PFSK-1 (cell line): ENCODE measurements at regions not wholly inside any gene's neighbourhood (a gene's known extent, or its start where the extent isn't known, plus 50 kb on each side); places are given as distances from the start of the nearest gene placed in this dataset.

Source experiments
- FOXP2 ChIP-seq: optimal IDR thresholded peaks from 2 replicates; pipeline ENCODE3; 2011; ENCODE audit warnings: borderline replicate concordance, control low read depth, inconsistent platforms; ENCODE audit not compliant: insufficient read depth; ENCODE audit errors: extremely low read length, extremely low read depth
- POLR2AphosphoS5 ChIP-seq: IDR thresholded peaks from 2 replicates; pipeline ENCODE4 v1.6.1; 2012; ENCODE audit warnings: low read depth, mild to moderate bottlenecking, control low read depth, low read length, moderate library complexity
- REST ChIP-seq, 2 experiments: IDR thresholded peaks; 2 replicates each; pipeline versions ENCODE4 v1.6.1 to v1.8.0; 2011 to 2012; ENCODE audit warnings: low read depth in 2 of 2, low read length in 2 of 2, control low read depth in 1 of 2, inconsistent platforms in 1 of 2, mild to moderate bottlenecking in 1 of 2, moderate library complexity in 1 of 2; ENCODE audit not compliant: insufficient read depth in 1 of 2
- SIN3A ChIP-seq: IDR thresholded peaks from 2 replicates; pipeline ENCODE4 v1.6.1; 2012; ENCODE audit warnings: mild to moderate bottlenecking, low read length, moderate library complexity, borderline replicate concordance; ENCODE audit not compliant: insufficient read depth
- TAF1 ChIP-seq: IDR thresholded peaks from 2 replicates; pipeline ENCODE4 v1.6.1; 2012; ENCODE audit warnings: low read length, control low read depth, borderline replicate concordance; ENCODE audit not compliant: insufficient read depth

GRCh38 chr4:140296335-140297220 is 76.9 kb upstream of the SCOC start:
- TF ChIP-seq REST (IDR thresholded peaks at IDR 0.05; ENCODE audit: insufficient read depth in 1 of 2, low read depth in 2 of 2, low read length in 2 of 2) (no peak), TAF1 (no peak), SIN3A (no peak; the same call in 1 of the 2 replicates), POLR2AphosphoS5 (no peak), FOXP2 (no peak)

- no peak for TF ChIP-seq REST (IDR thresholded peaks at IDR 0.05; ENCODE audit: insufficient read depth in 1 of 2, low read depth in 2 of 2, low read length in 2 of 2)
- no peak for TF ChIP-seq SIN3A
- no peak for TF ChIP-seq POLR2AphosphoS5
- TF ChIP-seq TAF1, result no peak
- no peak for TF ChIP-seq FOXP2
Measured at GRCh38 chr4:140293979-140294378, 79.5 kb upstream of the SCOC start.

GRCh38 chr4:140291259-140291658 is 82.2 kb upstream of the SCOC start:
- TF ChIP-seq SIN3A, result no peak
- no peak for TF ChIP-seq REST (IDR thresholded peaks at IDR 0.05; ENCODE audit: insufficient read depth in 1 of 2, low read depth in 2 of 2, low read length in 2 of 2)
- no peak for TF ChIP-seq POLR2AphosphoS5
- TF ChIP-seq FOXP2, result no peak
- TF ChIP-seq TAF1, result no peak

GRCh38 chr4:140289486-140289885 is 84.0 kb upstream of the SCOC start:
- TF ChIP-seq POLR2AphosphoS5 (no peak), TAF1 (no peak), SIN3A (no peak), REST (IDR thresholded peaks at IDR 0.05; ENCODE audit: insufficient read depth in 1 of 2, low read depth in 2 of 2, low read length in 2 of 2) (no peak), FOXP2 (no peak)
